Neural cell (in vitro differentiated cells): ENCODE measurements at regions not wholly inside any gene's neighbourhood (a gene's known extent, or its start where the extent isn't known, plus 50 kb on each side); places are given as distances from the start of the nearest gene placed in this dataset.

Experiments
- POLR2AphosphoS5 ChIP-seq: IDR thresholded peaks from 2 replicates; pipeline ENCODE4 v1.6.1; 2012
- TAF1 ChIP-seq: IDR thresholded peaks from 2 replicates; pipeline ENCODE4 v1.6.1; 2012; ENCODE audit warnings: low read depth
- TF ChIP-seq, protein P1 (sequence below): fragments of 450-650 bp; IDR thresholded peaks from 2 replicates; pipeline ENCODE4 v1.5.1; 2014; ENCODE audit warnings: antibody characterized with exemption, mild to moderate bottlenecking, moderate library complexity; ENCODE audit not compliant: poor library complexity, severe bottlenecking

DNA sequence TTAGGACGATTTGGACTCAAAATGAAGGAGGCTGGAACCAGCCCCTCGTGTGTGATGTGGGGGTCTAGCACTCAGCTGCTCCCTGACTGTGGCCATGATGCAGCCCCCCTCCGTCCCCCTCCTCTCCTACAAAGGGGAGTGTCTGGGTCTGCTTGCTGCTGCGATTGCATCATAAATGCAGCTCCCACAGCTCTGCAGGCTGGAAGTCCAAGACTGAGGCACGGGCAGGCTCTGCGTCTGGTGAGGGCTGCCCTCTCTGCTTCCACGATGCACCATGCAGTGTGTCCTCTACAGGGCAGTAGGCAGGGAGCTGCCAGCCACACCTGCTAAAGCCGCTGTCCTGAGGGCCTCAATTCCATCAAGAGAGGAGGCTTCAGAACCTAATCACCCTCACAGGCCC lies 432.1 kb downstream of the BRD1 start:
- TF ChIP-seq, protein P1, sequence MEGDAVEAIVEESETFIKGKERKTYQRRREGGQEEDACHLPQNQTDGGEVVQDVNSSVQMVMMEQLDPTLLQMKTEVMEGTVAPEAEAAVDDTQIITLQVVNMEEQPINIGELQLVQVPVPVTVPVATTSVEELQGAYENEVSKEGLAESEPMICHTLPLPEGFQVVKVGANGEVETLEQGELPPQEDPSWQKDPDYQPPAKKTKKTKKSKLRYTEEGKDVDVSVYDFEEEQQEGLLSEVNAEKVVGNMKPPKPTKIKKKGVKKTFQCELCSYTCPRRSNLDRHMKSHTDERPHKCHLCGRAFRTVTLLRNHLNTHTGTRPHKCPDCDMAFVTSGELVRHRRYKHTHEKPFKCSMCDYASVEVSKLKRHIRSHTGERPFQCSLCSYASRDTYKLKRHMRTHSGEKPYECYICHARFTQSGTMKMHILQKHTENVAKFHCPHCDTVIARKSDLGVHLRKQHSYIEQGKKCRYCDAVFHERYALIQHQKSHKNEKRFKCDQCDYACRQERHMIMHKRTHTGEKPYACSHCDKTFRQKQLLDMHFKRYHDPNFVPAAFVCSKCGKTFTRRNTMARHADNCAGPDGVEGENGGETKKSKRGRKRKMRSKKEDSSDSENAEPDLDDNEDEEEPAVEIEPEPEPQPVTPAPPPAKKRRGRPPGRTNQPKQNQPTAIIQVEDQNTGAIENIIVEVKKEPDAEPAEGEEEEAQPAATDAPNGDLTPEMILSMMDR = no peak
- TF ChIP-seq TAF1 = no peak
- TF ChIP-seq POLR2AphosphoS5 = no peak
